Hematopoietic multipotent progenitor cell treated with erythropoietin and hydrocortisone succinate and interleukin-3 and kit ligand, for 15 days (in vitro differentiated cells): ENCODE measurements at regions not wholly inside any gene's neighbourhood (a gene's known extent, or its start where the extent isn't known, plus 50 kb on each side); places are given as distances from the start of the nearest gene placed in this dataset.

Source experiments
- DNase-seq: peaks from one replicate; pipeline ENCODE4 v3.0.0-alpha.2; 2015; ENCODE audit warnings: low spot score

DNA sequence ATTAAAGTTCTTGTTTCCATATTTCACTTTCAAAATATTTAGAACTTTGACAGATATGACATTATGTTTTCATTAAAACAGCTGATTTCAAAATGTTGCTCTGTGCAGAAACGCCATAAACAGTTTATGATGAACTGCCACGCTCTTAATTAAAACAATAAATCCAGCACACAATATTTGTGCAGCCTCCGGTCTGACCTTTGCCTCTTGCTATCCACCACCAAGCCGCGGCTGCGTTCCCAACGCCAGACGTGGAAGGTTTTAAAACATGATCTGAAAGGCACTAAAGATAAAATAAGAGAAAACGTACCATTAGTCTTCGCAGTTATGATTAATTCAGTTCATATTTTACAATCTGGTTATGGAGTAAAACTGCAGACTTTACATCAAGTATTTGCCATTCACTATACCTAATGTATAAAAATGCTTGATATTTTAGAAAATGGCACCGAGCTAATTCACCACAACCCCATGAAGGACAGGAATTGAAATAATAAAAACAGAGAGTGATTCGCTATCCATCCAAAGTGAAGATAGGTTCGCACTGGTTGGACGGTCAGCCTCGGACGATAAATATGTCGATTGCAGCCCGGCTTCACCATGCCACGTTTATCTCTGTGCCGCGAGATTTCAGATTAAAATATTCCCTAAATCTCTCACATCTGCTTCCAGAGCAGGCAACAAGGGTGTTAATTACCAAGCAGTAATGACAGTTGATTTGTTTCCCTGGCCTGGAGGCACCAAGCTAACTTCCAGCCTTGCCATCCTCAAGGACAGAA is 103.3 kb upstream of the ZNF507 start:
- DNase-seq: no peak

DNA sequence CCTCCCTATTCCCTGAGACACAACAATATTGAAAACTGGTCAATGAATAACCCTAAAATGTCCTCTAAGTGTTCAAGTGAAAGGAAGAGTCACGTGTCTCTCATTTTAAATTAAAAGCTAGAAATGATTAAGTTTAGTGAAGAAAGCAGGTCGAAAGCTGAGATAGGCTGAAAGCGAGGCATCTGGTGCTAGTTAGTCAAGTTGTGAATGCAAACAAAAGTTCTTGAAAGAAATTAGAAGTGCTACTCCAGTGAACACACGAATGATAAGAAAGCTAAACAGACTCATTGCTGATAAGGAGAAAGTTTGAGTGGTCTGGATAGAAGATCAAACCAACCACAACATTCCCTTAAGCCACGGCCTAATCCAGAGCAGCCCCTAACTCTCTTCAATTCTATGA is 99.4 kb upstream of the ZNF507 start:
- DNase-seq: no peak

DNA sequence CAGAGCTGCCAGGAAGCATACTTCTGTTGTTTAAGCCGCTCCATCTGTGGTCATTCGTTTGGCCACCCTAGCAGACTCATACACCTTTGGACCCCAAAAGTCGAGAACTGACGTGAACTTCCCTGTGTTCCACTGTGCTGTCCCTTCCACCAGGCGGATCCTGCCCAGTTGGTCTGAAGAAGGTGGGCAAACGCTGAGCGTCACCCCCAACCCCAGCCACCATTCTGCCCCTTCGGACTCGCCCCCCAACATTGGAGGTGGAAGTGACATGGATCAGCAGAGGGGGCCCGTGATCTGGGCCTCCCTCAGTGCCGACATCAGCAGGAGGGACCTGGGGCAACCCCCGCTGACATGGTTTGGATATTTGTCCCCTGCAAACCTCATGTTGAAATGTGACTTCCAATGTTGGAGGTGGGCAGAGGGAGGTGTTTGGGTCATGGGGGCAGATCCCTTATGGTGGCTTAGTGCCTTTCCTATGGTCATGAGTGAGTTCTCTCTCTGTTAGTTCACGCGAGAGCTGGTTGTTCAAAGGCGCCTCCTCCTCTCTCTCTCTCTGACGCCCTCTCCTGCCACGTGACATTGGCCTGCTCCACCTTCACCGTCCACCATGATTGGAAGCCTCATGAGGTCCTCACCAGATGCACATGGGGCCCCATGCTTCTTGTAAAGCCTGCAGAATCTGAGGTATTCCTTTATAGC is 93.6 kb upstream of the ZNF507 start:
- DNase-seq: no peak

DNA sequence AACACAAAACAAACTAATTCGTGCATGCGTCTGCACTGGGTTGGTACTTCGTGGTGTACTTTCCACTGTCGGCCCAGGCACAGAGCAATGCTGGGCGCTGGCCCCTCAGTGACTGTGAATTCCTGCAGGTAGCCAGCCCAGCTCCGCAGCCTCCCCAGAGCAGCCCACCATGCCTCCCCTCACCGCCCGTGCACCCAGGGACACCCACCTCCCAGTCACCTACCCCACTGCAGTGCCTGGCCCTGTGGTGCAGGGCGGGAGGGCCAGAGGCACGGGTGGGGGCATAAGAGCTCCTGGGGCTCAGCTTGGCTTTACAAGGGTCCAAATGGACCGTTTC is 93.1 kb upstream of the ZNF507 start:
- DNase-seq: no peak

DNA sequence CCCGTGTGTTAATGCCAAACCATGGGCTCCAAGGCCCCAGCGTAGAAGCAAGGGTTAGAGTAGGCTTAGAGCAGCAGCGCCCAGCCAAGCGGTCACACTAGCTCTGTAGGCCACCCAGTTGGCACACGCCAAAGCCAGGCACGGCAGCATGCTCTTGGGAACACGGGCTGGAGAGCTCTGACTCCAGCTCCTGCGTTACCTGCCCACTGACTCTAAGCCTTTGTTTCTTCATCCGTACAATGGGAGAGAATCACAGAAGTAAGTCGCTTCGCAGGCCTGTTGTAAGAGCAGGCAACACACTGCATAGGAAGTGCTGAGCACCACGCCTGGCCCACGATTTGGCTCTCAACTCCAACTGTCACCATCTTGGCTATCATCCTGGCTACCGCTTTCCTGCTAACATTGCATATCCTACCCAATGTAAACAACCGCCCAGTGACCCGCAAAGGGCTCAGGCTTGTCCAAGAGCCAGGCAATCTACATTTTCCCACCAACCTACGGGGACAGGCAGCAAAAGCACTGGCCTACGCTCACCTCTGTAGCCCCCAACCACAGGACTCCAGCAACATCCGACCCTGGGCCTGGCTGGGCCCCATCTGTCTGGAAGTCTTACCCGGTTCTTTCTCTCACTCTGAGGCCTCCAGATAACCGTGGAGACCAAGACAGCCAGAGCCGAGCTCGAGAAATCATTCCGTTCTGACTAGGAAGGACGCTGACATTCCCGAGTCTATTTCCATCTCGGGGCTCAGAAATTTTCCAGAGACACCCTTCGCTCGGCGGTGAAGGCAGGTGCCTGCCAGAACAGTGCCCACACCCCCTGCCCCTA is 91.5 kb upstream of the ZNF507 start:
- no peak for DNase-seq

DNA sequence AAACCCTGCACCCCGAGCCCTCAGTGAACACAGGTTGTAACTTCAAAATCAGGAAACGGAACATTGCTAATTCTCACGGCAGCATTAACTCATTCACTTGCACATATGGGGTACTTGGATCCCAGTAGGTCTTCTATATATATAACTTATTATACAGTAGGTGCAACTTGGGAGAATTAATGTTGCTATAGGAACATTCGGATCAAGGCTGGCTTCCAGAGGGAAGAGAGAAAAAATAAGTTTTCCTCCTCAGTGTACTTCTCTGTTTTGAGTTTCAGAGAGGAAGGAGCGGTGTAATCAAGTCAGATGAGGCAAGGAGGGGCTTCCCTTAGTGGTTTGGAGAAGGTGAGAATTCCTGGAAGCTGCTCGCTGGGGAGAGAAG is 90.9 kb upstream of the ZNF507 start:
- DNase-seq: no peak

DNA sequence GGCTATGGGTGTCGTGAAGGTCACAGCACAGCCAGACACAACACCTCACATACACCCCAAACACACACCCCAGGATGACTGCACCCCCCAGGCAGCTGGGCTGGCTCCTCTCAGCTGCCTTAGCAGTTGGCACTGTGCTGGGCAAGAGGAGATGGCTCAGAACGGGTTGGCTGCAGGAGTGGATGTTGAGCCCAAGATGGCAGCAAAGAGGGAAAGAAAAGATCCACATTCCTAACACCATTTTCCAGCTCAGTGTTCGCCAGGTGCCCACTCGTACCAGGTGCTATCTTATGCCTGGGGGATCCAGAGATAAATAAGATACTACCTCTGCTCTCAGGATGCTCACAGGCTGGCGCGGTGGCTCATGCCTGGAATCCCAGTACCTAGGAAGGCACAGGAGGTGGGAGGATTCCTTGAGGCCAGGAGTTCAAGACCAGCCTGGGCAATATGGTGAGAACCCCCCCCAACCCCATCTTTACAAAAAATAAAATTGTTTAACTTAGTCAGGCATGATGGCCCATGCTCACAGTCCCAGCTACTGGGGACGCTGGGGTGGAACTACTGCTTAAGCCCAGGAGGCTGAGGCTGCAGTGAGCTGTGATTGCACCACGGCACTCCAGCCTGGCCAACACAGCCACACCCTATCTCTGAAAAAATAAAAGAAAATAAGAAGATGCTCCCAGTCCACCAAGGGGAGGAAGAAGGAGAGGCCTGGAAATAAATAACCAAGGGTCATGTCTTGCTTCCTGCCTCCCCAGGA is 89.7 kb upstream of the ZNF507 start:
- DNase-seq: no peak

DNA sequence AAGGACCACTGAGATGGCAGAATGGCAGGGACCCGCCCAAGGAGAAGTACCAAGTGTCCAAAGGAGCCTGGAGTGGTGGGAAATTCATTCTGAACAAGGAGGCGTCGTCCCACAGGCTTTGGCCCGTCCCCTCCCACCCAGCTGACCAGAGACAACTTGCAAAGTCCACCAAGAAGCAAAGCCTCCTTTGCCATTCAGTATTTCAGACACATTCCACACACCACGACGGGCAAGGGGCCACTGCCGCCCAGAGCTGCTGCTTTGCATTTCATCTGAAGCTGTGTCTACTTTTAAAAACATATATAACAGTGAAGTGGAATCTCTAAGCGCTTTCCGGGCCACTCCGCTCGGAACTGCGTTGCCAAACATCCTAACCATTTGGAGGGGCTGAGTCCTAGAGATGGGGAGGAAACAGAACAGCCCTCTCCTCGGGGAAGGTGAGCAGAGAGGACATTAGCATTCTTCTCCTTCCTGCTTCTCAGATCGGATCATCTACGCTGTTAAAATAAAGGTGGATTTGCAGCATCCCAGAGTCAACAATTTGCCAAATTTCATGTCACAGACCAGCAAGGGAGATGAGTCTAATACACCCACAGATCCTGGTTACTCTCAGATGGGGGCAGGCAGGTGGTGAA is 89.0 kb upstream of the ZNF507 start:
- no peak for DNase-seq

DNA sequence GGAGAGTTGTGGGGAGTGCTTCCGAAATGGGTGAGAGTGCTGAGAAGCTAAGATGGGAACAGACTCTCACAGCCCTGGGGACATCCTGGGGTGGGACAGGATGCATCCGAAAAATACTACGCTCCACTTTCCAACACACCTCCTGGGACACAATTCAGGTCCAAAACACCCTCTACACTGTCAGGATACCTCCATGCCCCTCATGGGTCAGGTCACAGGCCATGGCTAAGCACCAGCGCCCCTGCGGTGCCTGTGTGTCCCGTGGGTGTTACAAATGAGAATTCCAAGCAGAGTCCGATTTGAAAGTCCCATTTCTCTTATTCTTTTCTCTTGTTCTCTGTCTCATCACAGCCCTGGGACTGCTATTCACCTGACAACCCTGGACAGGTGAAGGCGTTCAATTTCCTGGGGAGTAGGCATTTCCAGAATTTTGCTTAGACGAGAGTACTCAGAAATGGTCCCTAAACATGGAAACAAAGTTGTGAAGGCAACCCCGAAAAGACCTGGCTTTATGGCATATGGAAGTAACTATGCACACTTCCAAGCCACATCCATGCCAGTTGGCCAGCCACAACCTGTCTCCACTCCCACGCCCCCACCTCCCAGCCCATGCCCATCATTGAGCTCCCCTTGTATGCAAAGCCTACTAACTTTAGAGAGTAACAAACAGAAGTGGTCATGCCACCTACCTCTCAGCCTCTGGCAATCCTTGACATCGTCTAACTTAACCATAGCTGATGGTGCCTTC is 87.9 kb upstream of the ZNF507 start:
- no peak for DNase-seq

DNA sequence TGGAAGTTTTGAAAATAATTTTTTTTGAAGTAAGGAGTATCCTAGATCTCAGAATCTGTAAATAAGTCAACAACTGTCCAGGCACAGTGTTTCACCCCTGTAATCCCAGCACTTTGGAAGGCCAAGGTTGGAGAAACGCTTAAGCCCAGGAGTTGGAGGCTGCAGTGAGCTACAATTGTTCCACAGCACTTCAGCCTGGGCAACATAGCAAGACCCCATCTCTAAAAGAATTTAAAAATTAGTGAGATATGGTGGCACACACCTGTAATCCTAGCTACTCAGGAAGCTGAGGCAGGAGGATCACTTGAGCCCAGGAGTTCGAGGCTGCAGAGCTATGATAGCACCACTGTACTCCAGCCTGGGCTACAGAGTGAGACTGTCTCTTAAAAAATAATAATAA is 87.2 kb upstream of the ZNF507 start:
- DNase-seq: no peak

DNA sequence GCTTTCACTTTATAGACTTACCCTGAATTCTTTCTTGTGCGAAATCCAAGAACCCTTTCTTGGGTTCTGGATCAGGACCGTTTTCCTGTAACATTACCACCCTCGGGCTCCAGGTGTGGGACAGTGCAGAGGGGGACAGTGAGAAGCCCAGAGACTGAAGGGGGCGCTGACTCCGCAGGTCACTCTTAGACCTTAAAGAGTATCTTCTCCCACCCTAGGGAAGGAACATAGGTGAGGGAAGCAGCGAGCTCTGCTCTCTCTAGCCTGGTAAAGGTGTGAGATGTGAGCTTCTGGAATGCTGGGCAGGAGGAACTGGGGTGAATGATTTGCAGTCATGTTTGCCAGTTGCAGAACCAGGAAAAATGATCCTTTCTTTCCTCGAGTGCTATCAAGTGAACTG is 80.8 kb upstream of the ZNF507 start:
- no peak for DNase-seq

DNA sequence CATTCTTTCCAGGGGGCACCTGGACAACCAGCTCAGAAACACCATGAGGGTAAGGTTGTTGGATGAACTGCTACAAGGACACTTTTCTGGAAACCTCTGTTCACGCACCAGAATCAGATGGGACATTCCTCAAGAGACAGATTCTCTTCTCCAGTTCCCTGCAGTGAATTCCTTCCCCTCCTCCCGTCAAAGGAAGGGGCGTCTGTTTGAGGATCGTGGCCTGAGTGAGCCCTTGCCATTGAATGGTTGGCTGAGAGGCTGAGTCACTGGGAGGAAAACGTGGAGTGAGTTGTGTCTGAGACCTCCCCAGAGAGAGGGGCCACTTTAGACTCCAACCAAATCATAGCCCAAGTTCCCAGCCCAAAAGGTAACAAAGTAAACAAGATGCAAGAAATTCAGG is 79.4 kb upstream of the ZNF507 start:
- DNase-seq: no peak

DNA sequence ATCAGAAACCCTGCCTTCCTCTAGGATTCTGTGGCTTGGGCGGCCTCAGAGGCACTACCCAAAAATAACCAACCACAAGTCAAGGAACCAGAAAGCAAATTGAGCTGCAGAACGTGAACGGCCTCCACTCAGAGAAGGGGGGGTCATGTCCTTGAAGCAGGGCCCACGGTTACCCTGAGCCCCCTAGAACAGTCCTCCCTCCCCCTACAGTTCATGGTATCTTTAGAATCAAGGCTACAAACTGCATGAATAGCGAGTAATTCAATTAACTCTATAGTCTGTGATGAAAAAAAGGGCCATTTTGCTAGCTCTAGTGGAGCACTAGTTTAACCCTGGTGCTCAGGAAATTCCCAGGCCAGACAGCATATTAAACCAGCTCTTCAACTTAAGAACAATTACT is 79.0 kb upstream of the ZNF507 start:
- DNase-seq: no peak

DNA sequence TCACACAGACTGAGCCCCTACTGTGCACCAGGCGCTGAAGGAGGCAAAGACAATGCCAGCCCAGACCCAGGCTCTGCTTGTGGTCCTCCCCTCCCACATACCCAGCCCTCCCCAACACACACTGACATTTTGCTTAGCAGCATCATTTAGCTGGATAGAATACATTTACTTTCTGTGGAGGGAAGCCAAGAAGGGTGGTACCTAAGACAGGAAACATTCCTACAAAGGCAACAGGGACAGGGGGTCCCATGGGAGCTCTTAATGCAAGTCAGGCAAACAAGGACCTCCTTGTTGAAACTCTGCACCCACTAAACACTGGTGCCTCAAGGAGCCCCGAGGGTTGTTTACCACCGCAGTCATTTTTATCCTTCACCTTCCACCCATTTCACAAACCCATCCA is 77.0 kb upstream of the ZNF507 start:
- no peak for DNase-seq

DNA sequence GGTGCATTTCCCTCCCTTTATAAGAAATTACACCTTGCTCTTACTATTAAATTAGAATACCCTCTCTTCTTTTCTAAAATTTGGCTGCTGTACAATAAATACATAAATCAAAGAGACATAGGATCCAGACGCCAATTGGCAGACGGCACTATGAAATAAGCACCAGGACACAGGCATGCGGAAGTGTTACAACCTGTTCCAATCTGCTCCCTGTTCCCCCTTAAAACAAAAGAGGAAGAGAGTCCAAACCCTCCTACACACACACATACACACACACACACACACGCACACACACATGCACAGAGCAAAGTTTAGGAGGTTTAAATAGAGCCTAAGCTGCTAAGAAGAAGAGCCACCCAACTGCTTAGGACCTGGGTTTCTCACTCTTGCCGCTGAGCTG is 75.6 kb upstream of the ZNF507 start:
- DNase-seq: no peak

DNA sequence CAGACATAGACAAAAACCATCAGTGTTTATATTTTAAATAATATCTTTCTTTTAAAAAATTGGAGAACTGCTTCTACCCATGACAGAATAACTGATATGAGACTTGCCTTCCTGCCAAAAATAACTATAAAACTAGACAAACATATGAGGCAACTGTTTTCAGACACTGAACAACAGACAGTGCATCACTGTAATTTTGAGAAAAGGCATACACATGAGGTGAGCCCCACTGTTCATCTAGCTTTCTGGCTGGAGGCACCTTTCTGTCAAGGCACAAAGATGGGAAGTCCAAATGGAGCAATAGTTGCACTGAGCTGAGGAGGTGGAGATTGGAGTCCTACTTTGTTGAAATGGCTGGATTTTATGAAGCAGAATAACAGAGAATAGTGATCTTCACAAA is 71.9 kb upstream of the ZNF507 start:
- no peak for DNase-seq

DNA sequence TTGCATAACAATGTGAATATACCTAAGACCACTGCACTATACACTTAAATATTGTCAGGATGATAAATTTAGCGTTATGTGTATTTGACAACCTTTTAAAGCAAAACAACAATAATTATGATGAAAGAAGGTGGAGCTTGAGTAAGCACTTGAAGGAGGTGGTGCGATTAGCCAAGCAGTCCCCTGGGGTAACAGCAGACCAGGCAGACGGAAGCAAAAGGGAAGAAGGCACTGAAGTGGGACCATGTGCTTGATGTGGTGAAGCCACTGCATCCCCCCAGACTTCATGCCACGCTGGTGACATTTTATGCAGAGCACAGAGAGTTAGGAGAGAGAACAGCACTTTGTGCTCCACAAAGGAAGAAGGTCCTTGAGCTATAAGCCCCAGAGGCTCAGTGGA is 58.3 kb upstream of the ZNF507 start:
- DNase-seq: no peak

DNA sequence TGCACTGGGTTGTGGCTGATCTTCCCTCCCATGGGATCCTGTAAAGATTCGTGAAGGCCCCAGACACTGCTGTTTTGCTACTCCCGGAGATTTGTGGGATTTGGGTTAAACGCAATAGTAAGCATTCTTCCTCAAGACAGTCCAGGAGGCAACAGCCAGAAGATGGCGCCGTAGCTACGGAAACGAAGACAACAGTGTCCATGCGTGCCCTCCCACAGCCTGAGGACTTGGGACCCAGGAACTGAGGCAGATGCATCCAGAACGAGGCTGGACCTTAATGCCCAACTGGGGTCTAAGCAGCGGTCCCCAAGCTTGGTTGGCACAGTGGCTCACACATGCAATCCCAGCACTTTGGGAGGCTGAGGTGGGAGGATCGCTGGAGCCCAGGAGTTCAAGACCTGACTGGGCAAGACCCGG is 57.6 kb upstream of the ZNF507 start:
- DNase-seq: peak; percentile 21

DNA sequence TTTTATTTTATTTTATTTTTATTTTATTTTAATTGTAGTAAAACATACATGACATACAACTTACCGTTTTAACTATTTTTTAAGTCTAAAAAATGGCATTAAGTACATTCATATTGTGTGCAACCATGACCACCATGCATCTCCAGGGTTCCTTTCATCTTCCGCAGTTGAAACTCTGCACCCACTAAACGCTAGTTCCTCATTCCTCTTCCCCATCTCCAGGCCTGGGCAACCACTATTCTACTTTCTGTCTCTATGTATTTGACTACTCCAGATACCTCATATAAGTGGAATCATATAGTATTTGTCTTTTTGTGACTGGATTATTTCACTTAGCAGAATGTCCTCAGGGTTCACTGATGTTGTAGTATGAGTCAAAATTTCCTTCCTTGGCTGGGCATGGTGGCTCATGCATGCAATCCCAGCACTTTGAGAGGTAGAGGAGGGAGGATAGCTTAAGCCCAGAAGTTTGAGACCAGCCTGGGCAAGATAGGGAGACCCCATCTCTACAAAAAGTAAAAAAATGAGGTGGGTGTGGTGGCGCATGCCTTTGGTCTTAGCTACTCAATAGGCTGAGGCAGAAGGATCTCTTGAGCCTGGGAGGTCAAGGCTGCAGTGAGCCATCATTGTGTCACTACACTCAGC is 55.7 kb upstream of the ZNF507 start:
- DNase-seq: no peak

DNA sequence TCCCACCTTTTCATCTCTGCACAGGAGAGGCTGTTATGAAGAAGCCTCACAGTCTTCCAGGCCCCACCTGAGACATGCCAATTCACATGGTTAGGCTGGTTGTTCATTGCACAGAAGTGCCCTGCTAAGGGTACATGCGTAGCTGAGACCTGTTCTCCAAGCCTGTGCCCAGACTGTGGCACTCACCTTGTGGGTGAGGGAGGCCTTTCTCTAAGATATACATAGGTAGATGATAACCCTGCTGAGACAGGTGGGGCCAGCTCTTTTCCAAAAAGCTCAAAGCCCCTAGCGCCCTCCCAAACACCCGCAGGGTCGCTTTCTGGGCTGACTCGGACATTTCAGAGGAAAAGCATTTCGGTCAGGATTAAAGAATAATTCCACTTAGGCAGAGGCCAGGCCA is 53.5 kb upstream of the ZNF507 start:
- no peak for DNase-seq
